Activated naive CD4-positive, alpha-beta T cell treated with anti-CD3 and anti-CD28 coated beads, Interleukin-2, amount 50 U/mL, for 16 hours (primary cell): ENCODE measurements at regions not wholly inside any gene's neighbourhood (a gene's known extent, or its start where the extent isn't known, plus 50 kb on each side); places are given as distances from the start of the nearest gene placed in this dataset.
A peak's percentile ranks its signal among the peaks of the same experiment; 100 is the strongest.
"Not testable (repeated sequence)": the region's sequence is repeated elsewhere in the genome, so short reads cannot be mapped to it uniquely, and the experiment has no call there.

Source experiments
- DNase-seq: peaks from one replicate; pipeline ENCODE4 v3.0.0-alpha.2; 2020

GRCh38 chr10:28186887-28187578, 115.8 kb downstream of the MPP7 start:
- DNase-seq: no peak

- no peak for DNase-seq
Observed at GRCh38 chr10:28186461-28186860, 116.4 kb downstream of the MPP7 start.

GRCh38 chr10:28184810-28185209, 118.1 kb downstream of the MPP7 start:
- DNase-seq: no peak

- no peak for DNase-seq
Observed at GRCh38 chr10:28181478-28182096, 121.3 kb downstream of the MPP7 start.

GRCh38 chr10:28180654-28181053, 122.2 kb downstream of the MPP7 start:
- peak; percentile 14 for DNase-seq

- no peak for DNase-seq
Observed at GRCh38 chr10:28179743-28180099, 123.1 kb downstream of the MPP7 start.

- DNase-seq: no peak
Observed at GRCh38 chr10:28179006-28179742, 123.7 kb downstream of the MPP7 start.

GRCh38 chr10:28177944-28178637, 124.8 kb downstream of the MPP7 start:
- DNase-seq: no peak

- not testable (repeated sequence) for DNase-seq
Observed at GRCh38 chr10:28176498-28176897, 126.4 kb downstream of the MPP7 start.

- DNase-seq: no peak
Observed at GRCh38 chr10:28172223-28172610, 130.6 kb downstream of the MPP7 start.

- DNase-seq: no peak
Observed at GRCh38 chr10:28171468-28172222, 131.2 kb downstream of the MPP7 start.

GRCh38 chr10:28169525-28169924, 133.3 kb downstream of the MPP7 start:
- DNase-seq: no peak

GRCh38 chr10:28160866-28161405, 141.9 kb downstream of the MPP7 start:
- no peak for DNase-seq

- no peak for DNase-seq
Observed at GRCh38 chr10:28157379-28157778, 145.5 kb downstream of the MPP7 start.

- DNase-seq: no peak
Observed at GRCh38 chr10:28155726-28156125, 147.1 kb downstream of the MPP7 start.

GRCh38 chr10:28151636-28152035, 151.2 kb downstream of the MPP7 start:
- DNase-seq: no peak

GRCh38 chr10:28149746-28150145, 150.9 kb upstream of the ODAD2 start:
- no peak for DNase-seq

GRCh38 chr10:28147706-28148105, 148.8 kb upstream of the ODAD2 start:
- DNase-seq: no peak

GRCh38 chr10:28139138-28139537, 140.3 kb upstream of the ODAD2 start:
- no peak for DNase-seq

GRCh38 chr10:28137907-28138880, 139.3 kb upstream of the ODAD2 start:
- DNase-seq: no peak

- DNase-seq: no peak
Observed at GRCh38 chr10:28135258-28135657, 136.4 kb upstream of the ODAD2 start.
